GM18951 (cell line): ENCODE measurements at regions not wholly inside any gene's neighbourhood (a gene's known extent, or its start where the extent isn't known, plus 50 kb on each side); places are given as distances from the start of the nearest gene placed in this dataset.

Experiments
- POLR2A ChIP-seq: IDR thresholded peaks from 4 replicates; pipeline ENCODE4 v1.6.1; 2011; ENCODE audit warnings: mild to moderate bottlenecking; ENCODE audit not compliant: insufficient read length, insufficient read depth; ENCODE audit errors: extremely low read depth
- in situ Hi-C: fragments of 300-500 bp; cut with MboI; formaldehyde crosslinking; loops from one replicate; pipeline ENCODE4 v1.12.0; 2022; ENCODE audit warnings: low sequenced_read_pairs, mixed read lengths, inconsistent platforms; ENCODE audit not compliant: unreplicated experiment

- no peak for TF ChIP-seq POLR2A
- in situ Hi-C loops = no loop called here
Measured at GRCh38 chr17:77513045-77513444, 372.3 kb downstream of the SEC14L1 start.

GRCh38 chr17:77515227-77515626, 374.5 kb downstream of the SEC14L1 start:
- no peak for TF ChIP-seq POLR2A
- in situ Hi-C loops = no loop called here

GRCh38 chr17:77516902-77517301, 376.1 kb downstream of the SEC14L1 start:
- in situ Hi-C loops = no loop called here
- TF ChIP-seq POLR2A = no peak

GRCh38 chr17:77521076-77521475, 380.3 kb downstream of the SEC14L1 start:
- in situ Hi-C loops = no loop called here
- TF ChIP-seq POLR2A = no peak

GRCh38 chr17:77523540-77523939, 382.8 kb downstream of the SEC14L1 start:
- in situ Hi-C loops = no loop called here
- TF ChIP-seq POLR2A = no peak

- in situ Hi-C loops = loop anchor here (25.0 kb wide), 1 partner anchor 461 kb away; no protein-coding TSS in a partner anchor
- no peak for TF ChIP-seq POLR2A
Measured at GRCh38 chr17:77526259-77526711, 385.5 kb downstream of the SEC14L1 start.

GRCh38 chr17:77526728-77527350, 386.1 kb downstream of the SEC14L1 start:
- in situ Hi-C loops = loop anchor here (25.0 kb wide), 1 partner anchor 460 kb away; no protein-coding TSS in a partner anchor
- TF ChIP-seq POLR2A = no peak

GRCh38 chr17:77527409-77527808, 386.6 kb downstream of the SEC14L1 start:
- TF ChIP-seq POLR2A = no peak
- in situ Hi-C loops = loop anchor here (25.0 kb wide), 1 partner anchor 460 kb away; no protein-coding TSS in a partner anchor

GRCh38 chr17:77527836-77528505, 387.2 kb downstream of the SEC14L1 start:
- no peak for TF ChIP-seq POLR2A
- in situ Hi-C loops = loop anchor here (25.0 kb wide), 1 partner anchor 459 kb away; no protein-coding TSS in a partner anchor

- no peak for TF ChIP-seq POLR2A
- in situ Hi-C loops = loop anchor here (25.0 kb wide), 1 partner anchor 459 kb away; no protein-coding TSS in a partner anchor
Measured at GRCh38 chr17:77528516-77529327, 388.0 kb downstream of the SEC14L1 start.

- TF ChIP-seq POLR2A = no peak
- in situ Hi-C loops = loop anchor here (25.0 kb wide), 1 partner anchor 458 kb away; no protein-coding TSS in a partner anchor
Measured at GRCh38 chr17:77529328-77529650, 388.5 kb downstream of the SEC14L1 start.

- in situ Hi-C loops = loop anchor here (25.0 kb wide), 1 partner anchor 457 kb away; no protein-coding TSS in a partner anchor
- TF ChIP-seq POLR2A = no peak
Measured at GRCh38 chr17:77530591-77530990, 389.8 kb downstream of the SEC14L1 start.

- in situ Hi-C loops = loop anchor here (25.0 kb wide), 1 partner anchor 456 kb away; no protein-coding TSS in a partner anchor
- no peak for TF ChIP-seq POLR2A
Measured at GRCh38 chr17:77531002-77531401, 390.2 kb downstream of the SEC14L1 start.

GRCh38 chr17:77531641-77532040, 390.9 kb downstream of the SEC14L1 start:
- TF ChIP-seq POLR2A = no peak
- in situ Hi-C loops = loop anchor here (25.0 kb wide), 1 partner anchor 456 kb away; no protein-coding TSS in a partner anchor

GRCh38 chr17:77533697-77534096, 392.9 kb downstream of the SEC14L1 start:
- in situ Hi-C loops = loop anchor here (25.0 kb wide), 1 partner anchor 454 kb away; no protein-coding TSS in a partner anchor
